Smooth muscle cell (in vitro differentiated cells): ENCODE measurements at regions not wholly inside any gene's neighbourhood (a gene's known extent, or its start where the extent isn't known, plus 50 kb on each side); places are given as distances from the start of the nearest gene placed in this dataset.

ENCODE experiments used
- DNase-seq: peaks from one replicate; lab custom pipeline; 2025; ENCODE audit not compliant: unreplicated experiment; lab: John Stamatoyannopoulos, UW
- H2AFZ ChIP-seq: fragments of 200-600 bp; sonication (generic); 2 replicates; pipeline ENCODE4 v1.6.0; 2016; ENCODE audit warnings: antibody characterized with exemption, low read depth, mild to moderate bottlenecking
- H3F3A ChIP-seq: fragments of 200-600 bp; sonication (generic); 2 replicates; pipeline ENCODE4 v1.6.0; 2017; ENCODE audit warnings: antibody characterized with exemption, low read depth
- H3K27ac ChIP-seq: fragments of 200-600 bp; sonication (generic); 2 replicates; pipeline ENCODE4 v1.5.1; 2016; ENCODE audit warnings: low read depth, mild to moderate bottlenecking
- H3K27me3 ChIP-seq: fragments of 200-600 bp; sonication (generic); 2 replicates; pipeline ENCODE4 v1.6.1; 2016; ENCODE audit warnings: low read depth, mild to moderate bottlenecking
- H3K36me3 ChIP-seq: fragments of 200-600 bp; sonication (generic); 2 replicates; pipeline ENCODE4 v1.5.1; 2016; ENCODE audit warnings: low read depth
- H3K4me1 ChIP-seq: fragments of 200-600 bp; sonication (generic); 2 replicates; pipeline ENCODE4 v1.5.1; 2016; ENCODE audit warnings: low read depth
- H3K4me2 ChIP-seq: fragments of 200-600 bp; sonication (generic); 2 replicates; pipeline ENCODE4 v1.6.0; 2016; ENCODE audit warnings: mild to moderate bottlenecking
- H3K4me3 ChIP-seq: fragments of 200-600 bp; sonication (generic); 2 replicates; pipeline ENCODE4 v1.5.1; 2016; ENCODE audit warnings: mild to moderate bottlenecking
- H3K79me2 ChIP-seq: fragments of 200-600 bp; sonication (generic); 2 replicates; pipeline ENCODE4 v1.6.0; 2016; ENCODE audit warnings: low read depth, mild to moderate bottlenecking
- H3K9ac ChIP-seq: fragments of 200-600 bp; sonication (generic); 2 replicates; pipeline ENCODE4 v1.6.0; 2016; ENCODE audit warnings: low read depth
- H3K9me3 ChIP-seq: fragments of 200-600 bp; sonication (generic); replicated peaks from 2 replicates; pipeline ENCODE4 v1.5.1; 2016; ENCODE audit warnings: low read depth
- H4K20me1 ChIP-seq: fragments of 200-600 bp; sonication (generic); 2 replicates; pipeline ENCODE4 v1.6.0; 2016; ENCODE audit warnings: low read depth
- WGBS: methylation state at CpG from one replicate; pipeline ENCODE4 v1.1.7; 2016; ENCODE audit warnings: low lambda C conversion rate; 5-methylcytosine and 5-hydroxymethylcytosine counted together
- TF ChIP-seq, protein P1 (sequence below): fragments of 200-600 bp; sonication (generic); IDR thresholded peaks from 2 replicates; pipeline ENCODE4 v1.5.1; 2017; ENCODE audit warnings: borderline replicate concordance, mild to moderate bottlenecking, antibody characterized with exemption; ENCODE audit not compliant: insufficient read depth, poor library complexity, severe bottlenecking

DNA sequence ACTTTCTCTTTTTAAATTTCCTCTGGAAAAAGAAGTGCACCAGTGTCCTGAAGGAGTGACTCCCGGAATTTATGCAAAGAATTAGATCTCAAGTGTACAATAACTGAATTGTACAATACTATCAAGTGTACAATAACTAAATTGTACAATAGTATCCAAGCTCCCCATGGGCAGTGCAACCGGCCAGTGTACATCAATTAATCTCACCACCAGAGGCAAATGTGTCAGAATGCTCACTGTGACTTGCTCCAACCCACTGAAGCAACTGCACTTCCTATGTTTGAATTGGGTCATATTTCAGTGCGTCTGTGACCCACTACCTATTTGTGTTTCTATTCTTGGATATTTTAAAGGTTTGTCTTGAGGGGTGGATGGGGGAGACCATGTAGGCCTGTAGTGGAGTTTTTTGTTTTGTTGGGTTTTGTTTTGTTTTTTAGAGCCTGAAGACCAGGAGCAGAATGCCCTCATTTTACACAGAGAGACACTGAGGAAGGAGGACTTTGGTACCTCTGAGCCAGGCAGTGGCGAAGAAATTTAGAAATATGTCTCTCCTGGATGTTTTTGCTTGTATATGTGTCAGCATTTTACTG lies 78.5 kb upstream of the CTTNBP2 start:
- Histone ChIP-seq H3K9me3 (no peaks in the 10 kb centered on the region), H2AFZ (no peak overlapping the region), H3K27ac (no peak overlapping the region), H3K36me3 (no peaks in the 10 kb centered on the region), H3K27me3 (no peaks in the 10 kb centered on the region), H3K4me1 (no peaks in the 10 kb centered on the region), H3K4me3 (no peak overlapping the region), H3F3A (no peaks in the 10 kb centered on the region), H3K4me2 (no peak overlapping the region), H3K9ac (no peak overlapping the region), H3K79me2 (no peaks in the 10 kb centered on the region), H4K20me1 (no peaks in the 10 kb centered on the region)
- DNase-seq: no peak
- TF ChIP-seq, protein P1, sequence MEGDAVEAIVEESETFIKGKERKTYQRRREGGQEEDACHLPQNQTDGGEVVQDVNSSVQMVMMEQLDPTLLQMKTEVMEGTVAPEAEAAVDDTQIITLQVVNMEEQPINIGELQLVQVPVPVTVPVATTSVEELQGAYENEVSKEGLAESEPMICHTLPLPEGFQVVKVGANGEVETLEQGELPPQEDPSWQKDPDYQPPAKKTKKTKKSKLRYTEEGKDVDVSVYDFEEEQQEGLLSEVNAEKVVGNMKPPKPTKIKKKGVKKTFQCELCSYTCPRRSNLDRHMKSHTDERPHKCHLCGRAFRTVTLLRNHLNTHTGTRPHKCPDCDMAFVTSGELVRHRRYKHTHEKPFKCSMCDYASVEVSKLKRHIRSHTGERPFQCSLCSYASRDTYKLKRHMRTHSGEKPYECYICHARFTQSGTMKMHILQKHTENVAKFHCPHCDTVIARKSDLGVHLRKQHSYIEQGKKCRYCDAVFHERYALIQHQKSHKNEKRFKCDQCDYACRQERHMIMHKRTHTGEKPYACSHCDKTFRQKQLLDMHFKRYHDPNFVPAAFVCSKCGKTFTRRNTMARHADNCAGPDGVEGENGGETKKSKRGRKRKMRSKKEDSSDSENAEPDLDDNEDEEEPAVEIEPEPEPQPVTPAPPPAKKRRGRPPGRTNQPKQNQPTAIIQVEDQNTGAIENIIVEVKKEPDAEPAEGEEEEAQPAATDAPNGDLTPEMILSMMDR: no peak
- 89% methylated on average over 4 of the region's 4 CpGs for WGBS

DNA sequence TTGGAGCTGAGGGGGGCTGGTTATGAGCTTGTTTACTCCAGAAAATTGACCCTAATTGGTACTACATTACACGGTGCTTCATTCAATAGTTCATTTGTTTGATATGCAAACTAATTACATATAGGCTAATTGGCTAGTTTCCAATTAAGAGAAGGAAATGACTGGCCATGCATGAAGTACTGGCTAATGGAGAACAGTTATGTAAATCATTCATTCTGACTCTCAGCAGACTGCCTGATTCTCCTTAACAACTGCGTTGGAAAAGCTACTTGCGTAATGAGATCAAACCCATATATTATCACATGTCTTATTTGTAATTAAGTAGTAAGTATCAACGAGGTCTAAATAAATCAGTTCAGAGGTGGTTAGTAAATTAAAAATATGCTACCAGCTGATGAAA lies 81.8 kb upstream of the CTTNBP2 start:
- no peaks in the 10 kb centered on the region for H3F3A ChIP-seq
- TF ChIP-seq, protein P1: no peak
- H2AFZ ChIP-seq: no peak overlapping the region
- H3K9ac ChIP-seq: no peak overlapping the region
- whole genome bisulfite sequencing: 85% methylated on average over 4 of the region's 4 CpGs
- H4K20me1 ChIP-seq: no peaks in the 10 kb centered on the region
- no peak overlapping the region for H3K4me3 ChIP-seq
- DNase-seq: no peak
- no peak overlapping the region for H3K4me2 ChIP-seq
- H3K27ac ChIP-seq: no peak overlapping the region
- H3K4me1 ChIP-seq: no peaks in the 10 kb centered on the region
- H3K79me2 ChIP-seq: no peaks in the 10 kb centered on the region
- H3K9me3 ChIP-seq: no peaks in the 10 kb centered on the region
- no peaks in the 10 kb centered on the region for H3K27me3 ChIP-seq
- H3K36me3 ChIP-seq: no peaks in the 10 kb centered on the region

DNA sequence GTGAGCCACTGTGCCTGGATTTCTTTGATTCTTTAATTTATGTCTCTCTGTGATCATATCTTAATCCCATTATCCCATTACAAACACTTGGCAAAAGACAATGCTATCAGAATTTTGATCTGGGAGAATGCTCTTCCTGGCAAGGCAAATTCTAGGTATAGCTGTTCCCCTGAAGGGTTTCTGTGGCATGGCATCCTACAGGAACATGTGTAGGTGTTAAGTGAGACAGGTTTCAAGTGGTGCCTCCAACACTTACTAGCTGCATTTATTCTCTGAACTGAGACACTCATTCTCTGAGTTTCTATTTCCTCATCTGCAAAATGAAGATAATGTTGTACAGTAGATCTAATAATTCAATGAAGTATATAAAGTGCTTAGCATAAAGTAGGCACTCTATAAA lies 87.1 kb upstream of the CTTNBP2 start:
- no peak overlapping the region for H2AFZ ChIP-seq
- H3K4me1 ChIP-seq: peaks cover 6% of the 10 kb centered on the region
- H3K9ac ChIP-seq: no peak overlapping the region
- no peak overlapping the region for H3K4me2 ChIP-seq
- TF ChIP-seq, protein P1: no peak
- no peaks in the 10 kb centered on the region for H4K20me1 ChIP-seq
- no peaks in the 10 kb centered on the region for H3K27me3 ChIP-seq
- no peak overlapping the region for H3K4me3 ChIP-seq
- H3K27ac ChIP-seq: no peak overlapping the region
- H3F3A ChIP-seq: no peaks in the 10 kb centered on the region
- no peak for DNase-seq
- H3K79me2 ChIP-seq: no peaks in the 10 kb centered on the region
- no peaks in the 10 kb centered on the region for H3K36me3 ChIP-seq
- no peaks in the 10 kb centered on the region for H3K9me3 ChIP-seq

DNA sequence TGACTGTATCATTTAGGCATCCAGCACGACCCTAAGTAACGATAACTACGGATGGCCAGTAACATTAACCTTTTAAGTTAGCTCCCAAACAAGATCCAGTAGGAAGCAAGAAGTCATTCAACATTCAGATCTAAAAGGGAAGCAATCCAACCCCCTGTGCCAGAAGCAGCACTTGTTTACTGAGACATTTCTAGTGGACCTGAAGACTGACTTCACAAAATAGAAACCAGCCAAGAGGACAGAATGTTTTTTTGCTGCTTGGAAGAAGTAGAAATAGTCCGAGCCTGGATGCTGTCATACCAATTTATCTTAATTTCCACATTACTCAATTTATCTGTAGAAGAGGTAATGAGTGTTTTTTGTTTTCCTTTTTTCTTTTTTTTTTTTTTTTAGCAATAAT lies 88.0 kb upstream of the CTTNBP2 start:
- Histone ChIP-seq H3K4me2 (no peak overlapping the region), H3K4me3 (no peak overlapping the region), H3K27me3 (no peaks in the 10 kb centered on the region), H4K20me1 (no peaks in the 10 kb centered on the region), H2AFZ (no peak overlapping the region), H3K4me1 (peaks cover 6% of the 10 kb centered on the region), H3F3A (no peaks in the 10 kb centered on the region), H3K27ac (no peak overlapping the region), H3K9me3 (no peaks in the 10 kb centered on the region), H3K9ac (no peak overlapping the region), H3K79me2 (no peaks in the 10 kb centered on the region), H3K36me3 (no peaks in the 10 kb centered on the region)
- no peak for DNase-seq
- 88% methylated on average over 4 of the region's 4 CpGs for WGBS
- TF ChIP-seq, protein P1: no peak
